K562 (cell line): ENCODE measurements at regions not wholly inside any gene's neighbourhood (a gene's known extent, or its start where the extent isn't known, plus 50 kb on each side); places are given as distances from the start of the nearest gene placed in this dataset.

Experiments
- ATAC-seq: fragments of 200-7000 bp; cut with Tn5 transposase; 3 replicates; pipeline ENCODE4 v1.9.1; 2020; ENCODE audit warnings: moderate library complexity
- BruUV-seq: library from RNA; stranded (reverse); fragments of 400-500 nt; replicated peaks from 2 replicates; lab custom pipeline; 2021; lab: Mats Ljungman, UMichigan
- CTCF ChIA-PET: fragments of 300-600 bp; formaldehyde crosslinking; extraction: SDS; loops from one replicate; lab custom pipeline; 2021; ENCODE audit warnings: low intra/inter-chr PET ratio; lab: Yijun Ruan, JAX
- POLR2A ChIA-PET: fragments of 300-600, 350-650 bp; sonication (Branson Sonifier 250); formaldehyde crosslinking; extraction: SDS; loops from one replicate; lab custom pipeline; 2021; ENCODE audit warnings: antibody characterized with exemption, inconsistent platforms; lab: Yijun Ruan, JAX
- DNase-seq, 4 experiments: peaks; one replicate each; pipeline versions ENCODE4 v3.0.0 to v3.0.0-alpha.2; 2011 to 2018; ENCODE audit warnings: low spot score in 3 of 4, mixed read lengths in 3 of 4; ENCODE audit errors: extremely low read depth in 1 of 4
- FAIRE-seq: peaks from 2 replicates; lab custom pipeline; 2011; peaks lifted over from hg19 to GRCh38; lab: Jason Lieb, UNC
- H2AFZ ChIP-seq: 2 replicates; pipeline ENCODE4 v1.6.0; 2011; ENCODE audit warnings: low read depth, low read length, control low read depth, inconsistent platforms
- H3K27ac ChIP-seq: fragments of 200-600 bp; 3 replicates; pipeline ENCODE4 v1.8.0; 2011; ENCODE audit warnings: low read depth, mild to moderate bottlenecking, control low read depth, inconsistent platforms, low read length, moderate library complexity, mixed read lengths; ENCODE audit errors: extremely low read depth
- H3K27me3 ChIP-seq, 2 experiments: fragments of 300-600 bp in 1 of 2; 2 replicates in 1 of 2; 3 replicates in 1 of 2; pipeline versions ENCODE4 v1.6.0 to v1.8.0; 2011; ENCODE audit warnings: inconsistent platforms in 2 of 2, low read length in 2 of 2, mild to moderate bottlenecking in 1 of 2, mixed read lengths in 1 of 2, moderate library complexity in 1 of 2; ENCODE audit not compliant: control insufficient read depth in 2 of 2, insufficient read depth in 2 of 2
- H3K36me3 ChIP-seq: fragments of 300-600 bp; 3 replicates; pipeline ENCODE4 v1.8.0; 2011; ENCODE audit warnings: mild to moderate bottlenecking, low read length, inconsistent platforms; ENCODE audit not compliant: control insufficient read depth, insufficient read depth
- H3K4me1 ChIP-seq, 2 experiments: fragments of 200-600 bp in 1 of 2; replicated peaks in 1 of 2; 2 replicates in 1 of 2; 3 replicates in 1 of 2; pipeline versions ENCODE4 v1.5.1 to v1.8.0; 2011; ENCODE audit warnings: inconsistent platforms in 2 of 2, low read length in 2 of 2, mild to moderate bottlenecking in 1 of 2, mixed read lengths in 1 of 2, moderate library complexity in 1 of 2; ENCODE audit not compliant: control insufficient read depth in 2 of 2, insufficient read depth in 2 of 2
- H3K4me2 ChIP-seq: 2 replicates; pipeline ENCODE4 v1.6.1; 2011; ENCODE audit warnings: low read length, control low read depth, inconsistent platforms, mixed read lengths; ENCODE audit not compliant: insufficient read depth
- H3K4me3 ChIP-seq: fragments of 200-600 bp; sonication (generic), shearing (Covaris generic); 2 replicates; pipeline ENCODE4 v1.5.1; 2016; ENCODE audit warnings: control low read depth, inconsistent platforms
- H3K79me2 ChIP-seq: fragments of 200-600 bp; 3 replicates; pipeline ENCODE4 v1.8.0; 2011; ENCODE audit warnings: low read length, inconsistent platforms; ENCODE audit not compliant: control insufficient read depth, insufficient read depth
- H3K9ac ChIP-seq, 2 experiments: 2 replicates each; pipeline versions ENCODE4 v1.6.0 to v1.6.1; 2011; ENCODE audit warnings: low read depth in 2 of 2, low read length in 2 of 2, control low read depth in 1 of 2, inconsistent platforms in 1 of 2, mild to moderate bottlenecking in 1 of 2, mixed read lengths in 1 of 2; ENCODE audit not compliant: insufficient read depth in 1 of 2
- H3K9me1 ChIP-seq: one replicate; pipeline ENCODE4 v1.6.0; 2011; ENCODE audit warnings: inconsistent platforms, mild to moderate bottlenecking, low read length, moderate library complexity; ENCODE audit not compliant: control insufficient read depth, insufficient read depth
- H3K9me3 ChIP-seq: replicated peaks from 2 replicates; pipeline ENCODE4 v1.5.1; 2011; ENCODE audit warnings: low read depth, low read length, inconsistent platforms; ENCODE audit not compliant: control insufficient read depth, insufficient read depth
- H4K20me1 ChIP-seq: replicated peaks from 2 replicates; pipeline ENCODE4 v1.6.1; 2011; ENCODE audit warnings: low read length, inconsistent platforms, mixed read lengths; ENCODE audit not compliant: control insufficient read depth, insufficient read depth
- GABPB1 ChIP-seq: sonication (generic); formaldehyde crosslinking; IDR thresholded peaks from 2 replicates; pipeline ENCODE4 v1.8.0; 2022; ENCODE audit warnings: mild to moderate bottlenecking, missing genetic modification reagents
- HMGN3 ChIP-seq: IDR thresholded peaks from 2 replicates; pipeline ENCODE4 v1.6.1; 2011; ENCODE audit warnings: borderline replicate concordance, low read depth, mild to moderate bottlenecking, mixed read lengths, low read length; ENCODE audit not compliant: insufficient read length; ENCODE audit errors: extremely low read depth
- NR1H2 ChIP-seq: sonication (generic); formaldehyde crosslinking; IDR thresholded peaks from 2 replicates; pipeline ENCODE4 v1.4.0; 2020; ENCODE audit warnings: mild to moderate bottlenecking, missing genetic modification reagents
- RBFOX2 ChIP-seq: fragments of 200-400 bp; formaldehyde crosslinking; IDR thresholded peaks from 2 replicates; pipeline ENCODE4 v1.6.1; 2017; ENCODE audit warnings: low read depth, mild to moderate bottlenecking, low read length, moderate library complexity
- RBM14 ChIP-seq: fragments of 200-400 bp; formaldehyde crosslinking; IDR thresholded peaks from 2 replicates; pipeline ENCODE4 v1.6.1; 2018; ENCODE audit warnings: low read depth, mild to moderate bottlenecking, low read length, moderate library complexity, borderline replicate concordance; ENCODE audit not compliant: insufficient read depth
- SREBF1 ChIP-seq: fragments of 150-350 bp; IDR thresholded peaks from 2 replicates; pipeline ENCODE4 v1.6.1; 2014; ENCODE audit warnings: antibody characterized with exemption, low read depth, low read length, borderline replicate concordance
- TEAD1 ChIP-seq, 2 experiments: fragments of 450-650 bp in 1 of 2; sonication (generic) in 1 of 2; formaldehyde crosslinking; IDR thresholded peaks; 2 replicates each; pipeline versions ENCODE4 v1.4.0 to v1.8.0; 2020 to 2022; ENCODE audit warnings: mild to moderate bottlenecking in 2 of 2, missing genetic modification reagents in 1 of 2
- ZNF224 ChIP-seq: sonication (generic); formaldehyde crosslinking; IDR thresholded peaks from 2 replicates; pipeline ENCODE4 v1.8.0; 2022; ENCODE audit warnings: mild to moderate bottlenecking, missing genetic modification reagents
- ZNF384 ChIP-seq: IDR thresholded peaks from 2 replicates; pipeline ENCODE4 v1.6.1; 2012; ENCODE audit warnings: low read depth, low read length, improper control_type of control experiment
- WGBS: fragments of 100-300 bp; shearing (Covaris generic); methylation state at CpG from one replicate; pipeline ENCODE4 v1.1.6; 2016; ENCODE audit warnings: low coverage, mixed read lengths; ENCODE audit not compliant: insufficient coverage; ENCODE audit errors: missing lambda C conversion rate; 5-methylcytosine and 5-hydroxymethylcytosine counted together
- in situ Hi-C: fragments of 300-500 bp; cut with MboI; formaldehyde crosslinking; loops from 4 replicates; pipeline ENCODE4 v1.15.0; 2018; ENCODE audit warnings: inconsistent platforms, mixed read lengths
- intact Hi-C: fragments of 100-400 bp; cut with micrococcal nuclease; formaldehyde crosslinking; loops from 2 replicates; pipeline ENCODE4 v1.14.2; 2022
- TF ChIP-seq, protein P1 (sequence below): sonication (generic); formaldehyde crosslinking; IDR thresholded peaks from 2 replicates; pipeline ENCODE4 v1.8.1; 2023; ENCODE audit warnings: mild to moderate bottlenecking, missing genetic modification reagents
- TF ChIP-seq, protein P2 (sequence below): fragments of 200-600 bp; sonication (generic); IDR thresholded peaks from one replicate; pipeline ENCODE4 v1.6.1; 2012; ENCODE audit warnings: mild to moderate bottlenecking, low read depth, low read length, inconsistent platforms

GRCh38 chr5:54628050-54628449, 110.5 kb downstream of the SNX18 start:
- intact Hi-C loops = loop anchor here (10.0 kb wide), 1 partner anchor 113 kb away; the partner anchor contains the start of gene SNX18
- Histone ChIP-seq H3K79me2 (no peaks in the 10 kb centered on the region), H3K27ac (no peak overlapping the region), H4K20me1 (no peaks in the 10 kb centered on the region), H2AFZ (no peak overlapping the region), H3K4me3 (no peak overlapping the region), H3K36me3 (no peaks in the 10 kb centered on the region), H3K9me1 (no peaks in the 10 kb centered on the region), H3K27me3 (peaks cover 8 to 38% of the 10 kb centered on the region in 2 experiments; a peak in 2 of 5 replicates), H3K9me3 (no peaks in the 10 kb centered on the region), H3K4me2 (no peak overlapping the region), H3K9ac (no peak overlapping the region), H3K4me1 (no peaks in the 10 kb centered on the region)
- FAIRE-seq = no peak
- no peak for ATAC-seq
- ChIA-PET CTCF (no interaction called here), POLR2A (no interaction called here)
- in situ Hi-C loops = no loop called here
- no peak for DNase-seq
- BruUV-seq = no TSS peak
- 0% methylated on average over 1 of the region's 1 CpG for WGBS
- no peak for TF ChIP-seq NR1H2 (CRISPR knock-in tag)
- no peak for TF ChIP-seq TEAD1 (CRISPR knock-in tag; IDR thresholded peaks at IDR 0.05)
- TF ChIP-seq SREBF1 = no peak
- TF ChIP-seq RBFOX2 = no peak
- TF ChIP-seq HMGN3 = no peak
- TF ChIP-seq ZNF224 = no peak
- no peak for TF ChIP-seq GABPB1 (CRISPR knock-in tag)
- TF ChIP-seq, protein P1, sequence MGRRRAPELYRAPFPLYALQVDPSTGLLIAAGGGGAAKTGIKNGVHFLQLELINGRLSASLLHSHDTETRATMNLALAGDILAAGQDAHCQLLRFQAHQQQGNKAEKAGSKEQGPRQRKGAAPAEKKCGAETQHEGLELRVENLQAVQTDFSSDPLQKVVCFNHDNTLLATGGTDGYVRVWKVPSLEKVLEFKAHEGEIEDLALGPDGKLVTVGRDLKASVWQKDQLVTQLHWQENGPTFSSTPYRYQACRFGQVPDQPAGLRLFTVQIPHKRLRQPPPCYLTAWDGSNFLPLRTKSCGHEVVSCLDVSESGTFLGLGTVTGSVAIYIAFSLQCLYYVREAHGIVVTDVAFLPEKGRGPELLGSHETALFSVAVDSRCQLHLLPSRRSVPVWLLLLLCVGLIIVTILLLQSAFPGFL (CRISPR knock-in tag) = no peak
- TF ChIP-seq, protein P2, sequence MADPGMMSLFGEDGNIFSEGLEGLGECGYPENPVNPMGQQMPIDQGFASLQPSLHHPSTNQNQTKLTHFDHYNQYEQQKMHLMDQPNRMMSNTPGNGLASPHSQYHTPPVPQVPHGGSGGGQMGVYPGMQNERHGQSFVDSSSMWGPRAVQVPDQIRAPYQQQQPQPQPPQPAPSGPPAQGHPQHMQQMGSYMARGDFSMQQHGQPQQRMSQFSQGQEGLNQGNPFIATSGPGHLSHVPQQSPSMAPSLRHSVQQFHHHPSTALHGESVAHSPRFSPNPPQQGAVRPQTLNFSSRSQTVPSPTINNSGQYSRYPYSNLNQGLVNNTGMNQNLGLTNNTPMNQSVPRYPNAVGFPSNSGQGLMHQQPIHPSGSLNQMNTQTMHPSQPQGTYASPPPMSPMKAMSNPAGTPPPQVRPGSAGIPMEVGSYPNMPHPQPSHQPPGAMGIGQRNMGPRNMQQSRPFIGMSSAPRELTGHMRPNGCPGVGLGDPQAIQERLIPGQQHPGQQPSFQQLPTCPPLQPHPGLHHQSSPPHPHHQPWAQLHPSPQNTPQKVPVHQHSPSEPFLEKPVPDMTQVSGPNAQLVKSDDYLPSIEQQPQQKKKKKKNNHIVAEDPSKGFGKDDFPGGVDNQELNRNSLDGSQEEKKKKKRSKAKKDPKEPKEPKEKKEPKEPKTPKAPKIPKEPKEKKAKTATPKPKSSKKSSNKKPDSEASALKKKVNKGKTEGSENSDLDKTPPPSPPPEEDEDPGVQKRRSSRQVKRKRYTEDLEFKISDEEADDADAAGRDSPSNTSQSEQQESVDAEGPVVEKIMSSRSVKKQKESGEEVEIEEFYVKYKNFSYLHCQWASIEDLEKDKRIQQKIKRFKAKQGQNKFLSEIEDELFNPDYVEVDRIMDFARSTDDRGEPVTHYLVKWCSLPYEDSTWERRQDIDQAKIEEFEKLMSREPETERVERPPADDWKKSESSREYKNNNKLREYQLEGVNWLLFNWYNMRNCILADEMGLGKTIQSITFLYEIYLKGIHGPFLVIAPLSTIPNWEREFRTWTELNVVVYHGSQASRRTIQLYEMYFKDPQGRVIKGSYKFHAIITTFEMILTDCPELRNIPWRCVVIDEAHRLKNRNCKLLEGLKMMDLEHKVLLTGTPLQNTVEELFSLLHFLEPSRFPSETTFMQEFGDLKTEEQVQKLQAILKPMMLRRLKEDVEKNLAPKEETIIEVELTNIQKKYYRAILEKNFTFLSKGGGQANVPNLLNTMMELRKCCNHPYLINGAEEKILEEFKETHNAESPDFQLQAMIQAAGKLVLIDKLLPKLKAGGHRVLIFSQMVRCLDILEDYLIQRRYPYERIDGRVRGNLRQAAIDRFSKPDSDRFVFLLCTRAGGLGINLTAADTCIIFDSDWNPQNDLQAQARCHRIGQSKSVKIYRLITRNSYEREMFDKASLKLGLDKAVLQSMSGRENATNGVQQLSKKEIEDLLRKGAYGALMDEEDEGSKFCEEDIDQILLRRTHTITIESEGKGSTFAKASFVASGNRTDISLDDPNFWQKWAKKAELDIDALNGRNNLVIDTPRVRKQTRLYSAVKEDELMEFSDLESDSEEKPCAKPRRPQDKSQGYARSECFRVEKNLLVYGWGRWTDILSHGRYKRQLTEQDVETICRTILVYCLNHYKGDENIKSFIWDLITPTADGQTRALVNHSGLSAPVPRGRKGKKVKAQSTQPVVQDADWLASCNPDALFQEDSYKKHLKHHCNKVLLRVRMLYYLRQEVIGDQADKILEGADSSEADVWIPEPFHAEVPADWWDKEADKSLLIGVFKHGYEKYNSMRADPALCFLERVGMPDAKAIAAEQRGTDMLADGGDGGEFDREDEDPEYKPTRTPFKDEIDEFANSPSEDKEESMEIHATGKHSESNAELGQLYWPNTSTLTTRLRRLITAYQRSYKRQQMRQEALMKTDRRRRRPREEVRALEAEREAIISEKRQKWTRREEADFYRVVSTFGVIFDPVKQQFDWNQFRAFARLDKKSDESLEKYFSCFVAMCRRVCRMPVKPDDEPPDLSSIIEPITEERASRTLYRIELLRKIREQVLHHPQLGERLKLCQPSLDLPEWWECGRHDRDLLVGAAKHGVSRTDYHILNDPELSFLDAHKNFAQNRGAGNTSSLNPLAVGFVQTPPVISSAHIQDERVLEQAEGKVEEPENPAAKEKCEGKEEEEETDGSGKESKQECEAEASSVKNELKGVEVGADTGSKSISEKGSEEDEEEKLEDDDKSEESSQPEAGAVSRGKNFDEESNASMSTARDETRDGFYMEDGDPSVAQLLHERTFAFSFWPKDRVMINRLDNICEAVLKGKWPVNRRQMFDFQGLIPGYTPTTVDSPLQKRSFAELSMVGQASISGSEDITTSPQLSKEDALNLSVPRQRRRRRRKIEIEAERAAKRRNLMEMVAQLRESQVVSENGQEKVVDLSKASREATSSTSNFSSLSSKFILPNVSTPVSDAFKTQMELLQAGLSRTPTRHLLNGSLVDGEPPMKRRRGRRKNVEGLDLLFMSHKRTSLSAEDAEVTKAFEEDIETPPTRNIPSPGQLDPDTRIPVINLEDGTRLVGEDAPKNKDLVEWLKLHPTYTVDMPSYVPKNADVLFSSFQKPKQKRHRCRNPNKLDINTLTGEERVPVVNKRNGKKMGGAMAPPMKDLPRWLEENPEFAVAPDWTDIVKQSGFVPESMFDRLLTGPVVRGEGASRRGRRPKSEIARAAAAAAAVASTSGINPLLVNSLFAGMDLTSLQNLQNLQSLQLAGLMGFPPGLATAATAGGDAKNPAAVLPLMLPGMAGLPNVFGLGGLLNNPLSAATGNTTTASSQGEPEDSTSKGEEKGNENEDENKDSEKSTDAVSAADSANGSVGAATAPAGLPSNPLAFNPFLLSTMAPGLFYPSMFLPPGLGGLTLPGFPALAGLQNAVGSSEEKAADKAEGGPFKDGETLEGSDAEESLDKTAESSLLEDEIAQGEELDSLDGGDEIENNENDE = no peak
- TF ChIP-seq RBM14 = no peak
- no peak for TF ChIP-seq ZNF384
